ENCODE measurements at regions not wholly inside any gene's neighbourhood (a gene's known extent, or its start where the extent isn't known, plus 50 kb on each side); places are given as distances from the start of the nearest gene placed in this dataset.

GRCh38 chr13:100738176-100738855, 63.7 kb upstream of the TMTC4 start:
- H3K36me3 ChIP-seq: no peaks in the 10 kb centered on the region
- no peak for DNase-seq (ENCODE audit: low spot score in 2 of 2)
- H3K27ac ChIP-seq: no peak overlapping the region
- no peak for TF ChIP-seq CTCF (IDR thresholded peaks at IDR 0.05)
- no peak for TF ChIP-seq POLR2A (IDR thresholded peaks at IDR 0.05)
- TF ChIP-seq EP300 (IDR thresholded peaks at IDR 0.05): no peak
- WGBS, 2 donors: 79 to 84% methylated on average over 8 of the region's 8 CpGs
- no peaks in the 10 kb centered on the region for H3K9me3 ChIP-seq
- H3K27me3 ChIP-seq: no peaks in the 10 kb centered on the region
- no peak overlapping the region for H3K4me3 ChIP-seq
- no peaks in the 10 kb centered on the region for H3K4me1 ChIP-seq

GRCh38 chr13:100735494-100735893, 60.9 kb upstream of the TMTC4 start:
- no peak for TF ChIP-seq EP300 (IDR thresholded peaks at IDR 0.05)
- no peak for TF ChIP-seq CTCF (IDR thresholded peaks at IDR 0.05)
- no peak for TF ChIP-seq POLR2A (IDR thresholded peaks at IDR 0.05)
- H3K4me3 ChIP-seq: no peak overlapping the region
- H3K4me1 ChIP-seq: no peaks in the 10 kb centered on the region
- no peaks in the 10 kb centered on the region for H3K36me3 ChIP-seq
- 86 to 90% methylated on average over 9 of the region's 9 CpGs for WGBS, 2 donors
- no peaks in the 10 kb centered on the region for H3K9me3 ChIP-seq
- no peaks in the 10 kb centered on the region for H3K27me3 ChIP-seq
- no peak for DNase-seq (ENCODE audit: low spot score in 2 of 2)
- no peak overlapping the region for H3K27ac ChIP-seq

GRCh38 chr13:100734194-100734720, 59.7 kb upstream of the TMTC4 start:
- no peak for TF ChIP-seq EP300 (IDR thresholded peaks at IDR 0.05)
- no peak for TF ChIP-seq CTCF (IDR thresholded peaks at IDR 0.05)
- TF ChIP-seq POLR2A (IDR thresholded peaks at IDR 0.05): no peak
- Histone ChIP-seq H3K4me1 (no peaks in the 10 kb centered on the region), H3K9me3 (no peaks in the 10 kb centered on the region), H3K4me3 (no peak overlapping the region), H3K27me3 (no peaks in the 10 kb centered on the region), H3K36me3 (no peaks in the 10 kb centered on the region), H3K27ac (no peak overlapping the region)
- 31 to 43% methylated on average over 1 of the region's 1 CpG for WGBS, 2 donors
- DNase-seq (ENCODE audit: low spot score in 2 of 2): no peak

- no peak for DNase-seq (ENCODE audit: low spot score in 2 of 2)
These were observed 58.7 kb upstream of the TMTC4 start for GRCh38 chr13:100733261-100733660.

More at GRCh38 chr13:100733261-100733660, 58.7 kb upstream of the TMTC4 start:
- H3K36me3 ChIP-seq: no peaks in the 10 kb centered on the region
- no peak overlapping the region for H3K27ac ChIP-seq
- no peak for TF ChIP-seq POLR2A (IDR thresholded peaks at IDR 0.05)
- no peak for TF ChIP-seq CTCF (IDR thresholded peaks at IDR 0.05)
- no peak for TF ChIP-seq EP300 (IDR thresholded peaks at IDR 0.05)
- H3K4me1 ChIP-seq: no peaks in the 10 kb centered on the region
- 95 to 97% methylated on average over 3 of the region's 3 CpGs for WGBS, 2 donors
- H3K9me3 ChIP-seq: peaks cover 0 to 5% (median 0%) of the 10 kb centered on the region in 4 donors
- H3K4me3 ChIP-seq: no peak overlapping the region
- no peaks in the 10 kb centered on the region for H3K27me3 ChIP-seq
